ENCODE measurements at regions not wholly inside any gene's neighbourhood (a gene's known extent, or its start where the extent isn't known, plus 50 kb on each side); places are given as distances from the start of the nearest gene placed in this dataset.

- no peak for DNase-seq
These were observed 67.3 kb downstream of the HSPB8 start for GRCh38 chr12:119245904-119246494.

- DNase-seq: no peak
These were observed 68.4 kb downstream of the HSPB8 start for GRCh38 chr12:119247007-119247719.

DNA sequence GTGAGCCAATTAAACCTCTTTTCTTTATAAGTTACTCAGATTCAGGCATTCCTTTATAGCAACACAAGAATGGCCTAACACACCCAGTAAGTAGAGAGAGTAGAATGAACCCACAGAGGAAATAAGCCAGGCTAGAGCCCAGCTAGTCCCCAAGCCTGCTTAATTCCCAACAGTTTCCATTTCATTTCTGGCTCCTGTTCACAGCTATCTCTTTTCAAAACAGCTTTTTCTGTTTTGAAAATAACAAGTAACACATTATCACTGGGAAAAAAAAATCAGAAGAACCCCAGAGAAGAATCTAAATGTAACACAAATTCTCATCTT is 69.0 kb downstream of the HSPB8 start:
- DNase-seq: no peak

- DNase-seq: peak in 1 of 2 experiments; percentile 20
These were observed 70.8 kb downstream of the HSPB8 start for GRCh38 chr12:119249383-119250155.

DNA sequence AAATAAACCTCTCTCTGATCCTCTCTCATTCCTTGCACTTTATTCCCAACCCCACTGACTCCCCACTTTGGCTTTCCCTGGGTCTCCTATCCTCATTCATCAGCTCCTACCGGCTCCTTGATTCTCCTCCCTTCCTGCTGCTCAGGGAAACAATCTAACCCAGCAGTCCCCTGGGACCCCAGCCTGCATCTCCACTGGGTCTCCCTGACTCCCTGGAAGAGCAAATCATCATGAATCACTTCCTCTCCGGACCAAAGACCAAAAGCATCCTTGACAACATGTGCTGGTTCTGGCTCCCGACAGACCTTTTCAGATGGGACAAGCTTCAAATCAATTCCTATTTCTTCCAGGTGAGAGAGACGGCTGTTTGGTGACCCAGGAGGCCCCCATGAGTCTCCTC is 76.6 kb downstream of the HSPB8 start:
- no peak for DNase-seq

DNA sequence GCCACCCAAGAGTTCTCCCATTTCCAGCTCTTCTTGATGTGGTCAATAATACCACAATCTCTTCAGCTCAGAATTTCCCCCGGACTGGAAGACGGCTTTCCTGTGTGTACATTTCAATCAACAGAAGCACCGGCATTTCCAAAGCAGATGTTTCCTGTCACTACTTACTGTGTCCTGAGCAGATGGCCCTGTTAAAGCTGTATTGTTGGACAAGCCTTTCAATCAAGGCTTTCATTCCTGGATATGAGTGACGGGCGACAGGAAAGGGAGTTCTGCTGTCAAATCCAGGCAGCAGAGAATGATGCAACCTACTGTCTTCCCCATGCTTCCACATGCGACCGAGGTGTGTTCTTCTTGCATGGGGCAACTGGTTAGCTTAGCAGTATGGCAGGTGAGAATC is 76.4 kb upstream of the CCDC60 start:
- DNase-seq: peak; percentile 74 to 88

DNA sequence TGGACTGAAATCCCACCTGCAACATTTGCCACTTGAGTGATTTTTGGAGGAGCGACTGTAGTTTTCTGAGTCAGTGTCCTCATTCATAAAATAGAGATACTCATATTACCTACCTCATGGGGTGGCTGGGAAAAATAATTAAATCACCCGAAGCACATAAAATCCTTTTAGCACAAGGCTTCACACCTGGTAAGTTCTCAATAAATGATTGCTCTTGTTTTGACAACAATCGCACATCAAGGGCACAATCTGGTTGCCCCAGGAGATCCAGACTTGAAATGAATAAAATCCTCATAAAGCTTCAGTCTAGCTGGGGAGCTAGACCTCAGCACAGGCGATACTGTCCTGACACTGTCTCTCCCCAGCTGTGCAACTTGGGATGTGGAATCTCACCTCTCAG is 76.0 kb upstream of the CCDC60 start:
- DNase-seq: peak; percentile 74 to 88

- no peak for DNase-seq
These were observed 75.0 kb upstream of the CCDC60 start for GRCh38 chr12:119259484-119259883.

DNA sequence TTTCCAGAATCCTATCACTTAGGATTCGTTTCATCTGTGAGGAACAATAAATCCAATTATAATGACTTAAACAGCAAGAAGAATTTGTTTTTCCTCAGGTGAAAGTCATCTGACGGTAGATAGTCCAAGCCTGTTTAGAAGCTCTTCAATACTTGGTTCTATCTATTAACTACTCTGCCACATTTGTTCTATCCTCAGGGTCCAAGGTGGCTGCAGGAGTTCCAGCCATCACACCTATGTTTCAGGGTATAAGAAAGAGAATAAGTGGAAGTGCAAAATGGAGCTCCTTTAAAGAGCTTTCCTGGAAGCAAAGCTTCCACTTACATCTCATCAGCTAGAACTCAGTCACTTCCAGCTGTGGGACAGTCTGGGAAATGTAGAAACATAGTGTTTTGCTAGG is 72.1 kb upstream of the CCDC60 start:
- no peak for DNase-seq

DNA sequence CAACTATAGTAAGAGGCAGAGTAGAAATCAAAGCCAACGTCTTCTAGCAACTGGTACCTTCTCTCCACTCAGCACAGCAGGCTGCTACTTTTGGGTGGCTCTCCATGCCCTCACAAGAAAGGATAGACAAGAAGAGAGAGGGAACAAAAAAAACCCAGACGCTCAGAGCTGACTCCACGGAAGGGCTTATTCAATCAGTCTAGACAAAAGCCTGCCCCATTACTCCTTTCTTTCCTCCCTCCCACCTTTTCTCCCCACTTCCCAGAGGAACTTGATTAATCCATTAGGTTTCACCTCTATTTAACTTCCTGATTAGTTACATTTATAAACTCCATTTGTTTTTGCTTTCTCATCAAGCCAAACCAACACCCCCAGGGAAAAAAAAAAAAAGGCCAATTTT is 71.1 kb upstream of the CCDC60 start:
- no peak for DNase-seq

GRCh38 chr12:119266963-119267362 is 67.6 kb upstream of the CCDC60 start:
- DNase-seq: no peak

- DNase-seq: no peak
These were observed 59.9 kb upstream of the CCDC60 start for GRCh38 chr12:119274636-119275065.

- no peak for DNase-seq
These were observed 51.2 kb upstream of the CCDC60 start for GRCh38 chr12:119283310-119283709.
